H1 (cell line): ENCODE measurements at regions not wholly inside any gene's neighbourhood (a gene's known extent, or its start where the extent isn't known, plus 50 kb on each side); places are given as distances from the start of the nearest gene placed in this dataset.

ENCODE experiments used
- ATF2 ChIP-seq: IDR thresholded peaks from 2 replicates; pipeline ENCODE4 v1.6.1; 2012; ENCODE audit warnings: low read length, inconsistent platforms
- CHD1 ChIP-seq: IDR thresholded peaks from 2 replicates; pipeline ENCODE4 v1.6.1; 2012; ENCODE audit warnings: low read depth, low read length, improper control_type of control experiment
- CTBP2 ChIP-seq: IDR thresholded peaks from 2 replicates; pipeline ENCODE4 v1.7.0; 2011; ENCODE audit warnings: borderline replicate concordance, mild to moderate bottlenecking, moderate library complexity, mixed read lengths, low read length; ENCODE audit not compliant: insufficient read depth, insufficient read length
- EGR1 ChIP-seq: IDR thresholded peaks from 2 replicates; pipeline ENCODE4 v1.6.1; 2011; ENCODE audit warnings: low read depth, low read length, borderline replicate concordance
- JUN ChIP-seq: IDR thresholded peaks from 2 replicates; pipeline ENCODE4 v1.6.1; 2011; ENCODE audit warnings: low read depth, mild to moderate bottlenecking, improper control_type of control experiment, low read length
- KDM4A ChIP-seq: IDR thresholded peaks from one replicate; pipeline ENCODE4 v1.7.1; 2012; ENCODE audit warnings: low read depth, mild to moderate bottlenecking, moderate library complexity, low read length, inconsistent platforms; ENCODE audit not compliant: severe bottlenecking
- TEAD4 ChIP-seq: IDR thresholded peaks from 2 replicates; pipeline ENCODE4 v1.6.1; 2012; ENCODE audit warnings: low read depth, low read length, inconsistent platforms, mixed read lengths

DNA sequence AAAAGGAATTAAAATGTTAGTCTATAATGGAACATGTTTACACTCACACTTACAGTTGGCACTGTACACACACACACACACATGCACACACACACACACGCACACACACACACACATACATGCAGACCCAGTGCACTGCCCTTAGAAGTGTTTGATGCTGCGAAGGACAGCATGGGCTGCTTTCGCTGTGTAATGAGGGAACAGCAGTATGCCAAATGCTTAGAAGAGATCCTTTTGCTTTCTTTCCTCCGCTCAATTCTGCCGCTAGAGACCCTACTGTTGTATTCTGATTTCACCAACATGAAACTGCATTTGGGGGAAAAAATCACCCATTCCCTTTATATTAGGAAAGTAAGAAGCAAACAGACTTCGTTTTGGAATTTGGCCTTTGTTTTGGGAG is 217.9 kb downstream of the ENGASE start (continued):
- TF ChIP-seq ATF2 = no peak
- TF ChIP-seq CTBP2 = no peak
- no peak for TF ChIP-seq JUN
- no peak for TF ChIP-seq CHD1
- TF ChIP-seq EGR1 = no peak
- TF ChIP-seq TEAD4 = no peak
- TF ChIP-seq KDM4A = no peak
